Mesenchymal stem cell (in vitro differentiated cells and primary cell): ENCODE measurements at regions not wholly inside any gene's neighbourhood (a gene's known extent, or its start where the extent isn't known, plus 50 kb on each side); places are given as distances from the start of the nearest gene placed in this dataset.

Source experiments
- DNase-seq: peaks from one replicate; pipeline ENCODE4 v3.0.0-alpha.2; 2013
- H2AFZ ChIP-seq: one replicate; pipeline ENCODE4 v1.6.1; 2013; ENCODE audit warnings: low read depth, mild to moderate bottlenecking, control low read depth, inconsistent platforms, low read length, moderate library complexity
- H2AK5ac ChIP-seq: 2 replicates; pipeline ENCODE4 v1.6.1; 2013; ENCODE audit warnings: low read length, moderate library complexity, mild to moderate bottlenecking, inconsistent platforms; ENCODE audit not compliant: severe bottlenecking
- H2BK120ac ChIP-seq: one replicate; pipeline ENCODE4 v1.6.1; 2013; ENCODE audit warnings: low read depth, mild to moderate bottlenecking, inconsistent platforms, low read length, moderate library complexity
- H2BK12ac ChIP-seq, 2 experiments: one replicate each; pipeline ENCODE4 v1.6.1; 2013; ENCODE audit warnings: inconsistent platforms in 2 of 2, low read length in 2 of 2, mild to moderate bottlenecking in 2 of 2, moderate library complexity in 2 of 2, control low read depth in 1 of 2
- H2BK15ac ChIP-seq: one replicate; pipeline ENCODE4 v1.6.1; 2013; ENCODE audit warnings: mild to moderate bottlenecking, low read depth, inconsistent platforms; ENCODE audit not compliant: poor library complexity, severe bottlenecking
- H2BK5ac ChIP-seq: 2 replicates; pipeline ENCODE4 v1.6.1; 2013; ENCODE audit warnings: low read depth, mild to moderate bottlenecking, low read length, control low read depth, inconsistent platforms; ENCODE audit not compliant: poor library complexity, severe bottlenecking
- H3K14ac ChIP-seq, 2 experiments: one replicate each; pipeline ENCODE4 v1.6.1; 2013; ENCODE audit warnings: inconsistent platforms in 2 of 2, low read length in 2 of 2, control low read depth in 1 of 2, mild to moderate bottlenecking in 1 of 2, moderate library complexity in 1 of 2
- H3K18ac ChIP-seq, 2 experiments: one replicate each; pipeline ENCODE4 v1.6.1; 2013; ENCODE audit warnings: inconsistent platforms in 2 of 2, low read length in 2 of 2, control low read depth in 1 of 2, low read depth in 1 of 2, mild to moderate bottlenecking in 1 of 2
- H3K23ac ChIP-seq, 2 experiments: one replicate each; pipeline ENCODE4 v1.6.1; 2013; ENCODE audit warnings: inconsistent platforms in 2 of 2, low read length in 2 of 2, mild to moderate bottlenecking in 2 of 2, moderate library complexity in 2 of 2, control low read depth in 1 of 2
- H3K27ac ChIP-seq: 2 replicates; pipeline ENCODE4 v1.5.1; 2013; ENCODE audit warnings: mild to moderate bottlenecking, moderate library complexity, low read length, control low read depth, inconsistent platforms; ENCODE audit not compliant: poor library complexity, severe bottlenecking
- H3K27me3 ChIP-seq, 2 experiments: 2 replicates each; pipeline versions ENCODE4 v1.6.1 to v1.7.0; 2013; ENCODE audit warnings: low read length in 2 of 2, mild to moderate bottlenecking in 2 of 2, moderate library complexity in 2 of 2, control low read depth in 1 of 2, inconsistent platforms in 1 of 2; ENCODE audit not compliant: control insufficient read depth in 1 of 2, insufficient read depth in 1 of 2
- H3K36me3 ChIP-seq, 2 experiments: 2 replicates each; pipeline versions ENCODE4 v1.6.1 to v1.7.0; 2013; ENCODE audit warnings: low read length in 2 of 2, control low read depth in 1 of 2, inconsistent platforms in 1 of 2, low read depth in 1 of 2, mild to moderate bottlenecking in 1 of 2; ENCODE audit not compliant: insufficient read depth in 2 of 2, control insufficient read depth in 1 of 2
- H3K4ac ChIP-seq, 2 experiments: one replicate each; pipeline ENCODE4 v1.6.1; 2013; ENCODE audit warnings: inconsistent platforms in 2 of 2, low read length in 2 of 2, mild to moderate bottlenecking in 2 of 2, moderate library complexity in 2 of 2, control low read depth in 1 of 2, low read depth in 1 of 2
- H3K4me1 ChIP-seq: 2 replicates; pipeline ENCODE4 v1.6.1; 2013; ENCODE audit warnings: low read depth, low read length, control low read depth; ENCODE audit not compliant: control insufficient read depth, insufficient read depth
- H3K4me2 ChIP-seq: 2 replicates; pipeline ENCODE4 v1.6.1; 2013; ENCODE audit warnings: low read length, mild to moderate bottlenecking, inconsistent platforms; ENCODE audit not compliant: poor library complexity, severe bottlenecking
- H3K4me3 ChIP-seq, 2 experiments: 2 replicates each; pipeline versions ENCODE4 v1.5.1 to v1.7.0; 2013; ENCODE audit warnings: low read length in 2 of 2, mild to moderate bottlenecking in 2 of 2, control low read depth in 1 of 2, low read depth in 1 of 2; ENCODE audit not compliant: insufficient read depth in 1 of 2
- H3K79me1 ChIP-seq: replicated peaks from 2 replicates; pipeline ENCODE4 v1.6.1; 2013; ENCODE audit warnings: mild to moderate bottlenecking, control low read depth, low read length, inconsistent platforms; ENCODE audit not compliant: poor library complexity, severe bottlenecking
- H3K9ac ChIP-seq: 2 replicates; pipeline ENCODE4 v1.7.0; 2013; ENCODE audit warnings: mild to moderate bottlenecking, low read length, moderate library complexity
- H3K9me3 ChIP-seq: 2 replicates; pipeline ENCODE4 v1.7.0; 2013; ENCODE audit warnings: mild to moderate bottlenecking, low read length; ENCODE audit not compliant: control insufficient read depth
- H4K8ac ChIP-seq: one replicate; pipeline ENCODE4 v1.6.1; 2013; ENCODE audit warnings: inconsistent platforms, mild to moderate bottlenecking, low read length, moderate library complexity
- H4K91ac ChIP-seq: one replicate; pipeline ENCODE4 v1.6.1; 2013; ENCODE audit warnings: mild to moderate bottlenecking, low read length, inconsistent platforms
- WGBS: methylation state at CpG from one replicate; pipeline ENCODE4 v1.1.7; 2013; ENCODE audit warnings: mixed read lengths; 5-methylcytosine and 5-hydroxymethylcytosine counted together

GRCh38 chr10:28922127-28922526 is 244.8 kb downstream of the BAMBI start:
- no peak overlapping the region for H2BK15ac ChIP-seq

GRCh38 chr10:28922861-28923260 is 245.5 kb downstream of the BAMBI start:
- Histone ChIP-seq H2AK5ac (no peak overlapping the region), H2BK5ac (no peak overlapping the region), H3K27me3 (peaks cover 0 to 34% of the 10 kb centered on the region in 2 experiments), H3K36me3 (no peaks in the 10 kb centered on the region), H4K8ac (no peak overlapping the region), H3K9ac (no peak overlapping the region), H2AFZ (no peak overlapping the region), H3K4ac (no peak overlapping the region), H3K9me3 (no peaks in the 10 kb centered on the region), H3K4me2 (no peak overlapping the region), H2BK15ac (no peak overlapping the region), H2BK120ac (no peak overlapping the region), H3K4me1 (no peaks in the 10 kb centered on the region), H2BK12ac (no peak overlapping the region), H4K91ac (no peak overlapping the region), H3K18ac (no peak overlapping the region), H3K23ac (no peak overlapping the region), H3K14ac (no peak overlapping the region), H3K4me3 (no peak overlapping the region), H3K27ac (no peak overlapping the region), H3K79me1 (no peaks in the 10 kb centered on the region)
- 100% methylated on average over 2 of the region's 2 CpGs for whole genome bisulfite sequencing
- DNase-seq = no peak

More at GRCh38 chr10:28922127-28922526, 244.8 kb downstream of the BAMBI start:
- no peak overlapping the region for H2BK12ac ChIP-seq
- H2AK5ac ChIP-seq = no peak overlapping the region
- no peaks in the 10 kb centered on the region for H3K4me1 ChIP-seq
- peak; percentile 27 for DNase-seq
- no peak overlapping the region for H3K4me2 ChIP-seq
- H2AFZ ChIP-seq = no peak overlapping the region
- no peak overlapping the region for H3K23ac ChIP-seq
- no peak overlapping the region for H3K4ac ChIP-seq
- no peaks in the 10 kb centered on the region for H3K79me1 ChIP-seq
- H3K18ac ChIP-seq = no peak overlapping the region
- no peak overlapping the region for H2BK120ac ChIP-seq
- no peak overlapping the region for H3K14ac ChIP-seq
- no peaks in the 10 kb centered on the region for H3K36me3 ChIP-seq
- no peak overlapping the region for H3K27ac ChIP-seq
- H3K27me3 ChIP-seq = peaks cover 0 to 34% of the 10 kb centered on the region in 2 experiments
- no peak overlapping the region for H3K4me3 ChIP-seq
- H2BK5ac ChIP-seq = no peak overlapping the region
- no peak overlapping the region for H3K9ac ChIP-seq
- no peak overlapping the region for H4K91ac ChIP-seq
- H3K9me3 ChIP-seq = no peaks in the 10 kb centered on the region
- H4K8ac ChIP-seq = no peak overlapping the region
- WGBS = 90% methylated on average over 2 of the region's 2 CpGs

DNA sequence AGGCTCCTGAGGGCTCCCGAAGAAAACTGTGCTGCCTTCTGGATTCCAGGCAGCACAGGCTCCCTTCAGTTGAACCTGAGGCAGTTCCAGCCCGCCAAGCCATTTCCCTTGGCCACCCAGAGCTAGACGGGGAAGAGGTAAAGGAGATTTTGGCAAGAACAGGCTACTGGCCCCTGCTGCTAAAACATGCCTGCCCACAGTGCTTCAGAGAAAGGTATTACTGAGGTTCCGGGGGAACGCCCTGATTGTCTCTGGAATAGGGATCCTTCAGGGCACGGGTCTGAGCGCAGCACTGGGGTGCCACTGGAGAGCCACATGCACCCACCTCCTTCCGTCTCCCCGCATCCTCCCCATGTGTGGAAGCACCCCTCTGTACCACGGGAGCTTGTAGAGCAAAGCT is 247.4 kb downstream of the BAMBI start:
- no peak overlapping the region for H4K8ac ChIP-seq
- WGBS = 95% methylated on average over 10 of the region's 10 CpGs
- DNase-seq = no peak
- no peak overlapping the region for H3K18ac ChIP-seq
- H3K14ac ChIP-seq = no peak overlapping the region
- H3K79me1 ChIP-seq = no peaks in the 10 kb centered on the region
- no peaks in the 10 kb centered on the region for H3K4me1 ChIP-seq
- H3K9me3 ChIP-seq = peaks cover 2% of the 10 kb centered on the region
- H3K27ac ChIP-seq = no peak overlapping the region
- H3K27me3 ChIP-seq = peaks cover 0 to 34% of the 10 kb centered on the region in 2 experiments
- no peak overlapping the region for H3K4me2 ChIP-seq
- no peak overlapping the region for H2AFZ ChIP-seq
- no peak overlapping the region for H2AK5ac ChIP-seq
- no peak overlapping the region for H4K91ac ChIP-seq
- no peak overlapping the region for H2BK5ac ChIP-seq
- H2BK12ac ChIP-seq = peak overlapping the region in 1 of 2 experiments; percentile 31
- H2BK15ac ChIP-seq = no peak overlapping the region
- H3K23ac ChIP-seq = no peak overlapping the region
- no peak overlapping the region for H3K9ac ChIP-seq
- no peaks in the 10 kb centered on the region for H3K36me3 ChIP-seq
- H2BK120ac ChIP-seq = no peak overlapping the region
- peak overlapping the region in 1 of 2 experiments; percentile 55 for H3K4me3 ChIP-seq
- no peak overlapping the region for H3K4ac ChIP-seq

DNA sequence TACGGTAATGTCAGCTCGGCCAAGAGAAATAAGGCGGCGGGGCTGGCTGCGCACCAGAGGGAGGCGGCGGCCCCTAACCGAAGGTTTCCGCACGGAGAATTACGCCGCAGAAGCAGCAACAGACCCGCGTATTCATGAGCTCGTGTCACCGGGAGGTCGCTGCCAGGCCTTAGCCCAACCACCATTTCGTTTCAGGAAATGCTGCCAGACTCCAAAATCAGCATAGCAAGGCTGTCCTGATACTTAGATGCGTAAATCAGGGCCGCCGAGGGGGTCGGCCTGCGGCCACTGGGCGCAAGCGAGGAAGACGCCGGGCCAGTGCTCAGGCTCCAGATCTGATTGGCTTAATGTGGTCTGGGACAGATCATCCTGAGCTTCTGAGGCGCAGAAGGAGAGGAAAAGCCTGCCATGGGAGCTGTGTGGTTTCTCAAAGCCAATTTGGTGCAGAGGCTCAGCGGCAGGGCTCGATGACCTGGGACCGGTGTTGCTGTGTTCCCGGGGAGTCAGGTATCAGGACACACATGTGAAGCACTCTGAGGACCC is 247.9 kb downstream of the BAMBI start:
- Histone ChIP-seq H2BK5ac (no peak overlapping the region), H3K79me1 (no peaks in the 10 kb centered on the region), H3K4me2 (no peak overlapping the region), H3K14ac (no peak overlapping the region), H3K9ac (peak overlapping the region; percentile 27), H2AFZ (no peak overlapping the region), H4K8ac (no peak overlapping the region), H2BK12ac (no peak overlapping the region), H3K27ac (no peak overlapping the region), H3K36me3 (no peaks in the 10 kb centered on the region), H3K23ac (no peak overlapping the region), H2BK15ac (no peak overlapping the region), H2AK5ac (no peak overlapping the region), H3K4ac (no peak overlapping the region), H3K18ac (no peak overlapping the region), H3K4me3 (peak overlapping the region in 1 of 2 experiments; percentile 55), H3K9me3 (peaks cover 4% of the 10 kb centered on the region), H2BK120ac (no peak overlapping the region), H3K4me1 (no peaks in the 10 kb centered on the region), H3K27me3 (peaks cover 0 to 34% of the 10 kb centered on the region in 2 experiments), H4K91ac (no peak overlapping the region)
- DNase-seq = no peak
- WGBS = 91% methylated on average over 32 of the region's 32 CpGs
